Hepatocyte (in vitro differentiated cells): ENCODE measurements at regions not wholly inside any gene's neighbourhood (a gene's known extent, or its start where the extent isn't known, plus 50 kb on each side); places are given as distances from the start of the nearest gene placed in this dataset.

Experiments
- CTCF ChIP-seq: fragments of 200-600 bp; sonication (generic); IDR thresholded peaks from 2 replicates; pipeline ENCODE4 v1.5.1; 2016; ENCODE audit warnings: antibody characterized with exemption, mild to moderate bottlenecking; ENCODE audit not compliant: poor library complexity
- EZH2 ChIP-seq: fragments of 200-600 bp; sonication (generic); IDR thresholded peaks from 2 replicates; pipeline ENCODE4 v1.6.1; 2016; ENCODE audit warnings: antibody characterized with exemption, mild to moderate bottlenecking, borderline replicate concordance
- EZH2phosphoT487 ChIP-seq: fragments of 200-600 bp; sonication (generic); IDR thresholded peaks from one replicate; pipeline ENCODE4 v1.6.1; 2018; ENCODE audit warnings: antibody characterized with exemption, mild to moderate bottlenecking, low read depth, moderate library complexity; ENCODE audit not compliant: unreplicated experiment, severe bottlenecking

- TF ChIP-seq CTCF, result no peak
- no peak for TF ChIP-seq EZH2
- no peak for TF ChIP-seq EZH2phosphoT487
Measured at GRCh38 chr4:106650701-106651100, 282.1 kb upstream of the GIMD1 start.
